GM23338 (cell line): ENCODE measurements at regions not wholly inside any gene's neighbourhood (a gene's known extent, or its start where the extent isn't known, plus 50 kb on each side); places are given as distances from the start of the nearest gene placed in this dataset.

Experiments used
- ATAC-seq: fragments of 200-7000 bp; cut with Tn5 transposase; 3 replicates; pipeline ENCODE4 v1.9.1; 2020
- DNase-seq: peaks from one replicate; pipeline ENCODE4 v3.0.0-alpha.2; 2015; ENCODE audit warnings: low spot score
- H2AFZ ChIP-seq: fragments of 200-600 bp; sonication (generic); 2 replicates; pipeline ENCODE4 v1.8.0; 2016; ENCODE audit warnings: antibody characterized with exemption, mild to moderate bottlenecking, moderate library complexity
- H3F3A ChIP-seq: fragments of 200-600 bp; sonication (generic); replicated peaks from 2 replicates; pipeline ENCODE4 v1.8.0; 2017; ENCODE audit warnings: antibody characterized with exemption, mixed run types, low read depth
- H3K27ac ChIP-seq: fragments of 200-600 bp; sonication (generic); 2 replicates; pipeline ENCODE4 v1.6.1; 2016; ENCODE audit warnings: low read depth
- H3K27me3 ChIP-seq: fragments of 200-600 bp; sonication (generic); 2 replicates; pipeline ENCODE4 v1.8.0; 2016; ENCODE audit warnings: mild to moderate bottlenecking, mixed run types, moderate library complexity; ENCODE audit not compliant: insufficient read depth
- H3K36me3 ChIP-seq: fragments of 200-600 bp; sonication (generic); 2 replicates; pipeline ENCODE4 v1.8.0; 2016; ENCODE audit warnings: mild to moderate bottlenecking; ENCODE audit not compliant: insufficient read depth
- H3K4me1 ChIP-seq: fragments of 200-600 bp; sonication (generic); 2 replicates; pipeline ENCODE4 v1.8.0; 2016; ENCODE audit warnings: mild to moderate bottlenecking, moderate library complexity; ENCODE audit not compliant: insufficient read depth
- H3K4me2 ChIP-seq: fragments of 200-600 bp; sonication (generic); 2 replicates; pipeline ENCODE4 v1.7.1; 2017; ENCODE audit warnings: mixed run types
- H3K4me3 ChIP-seq: fragments of 200-600 bp; sonication (generic); 2 replicates; pipeline ENCODE4 v1.6.1; 2016; ENCODE audit warnings: mixed run types
- H3K79me2 ChIP-seq: fragments of 200-600 bp; sonication (generic); replicated peaks from 2 replicates; pipeline ENCODE4 v1.8.0; 2017; ENCODE audit warnings: mild to moderate bottlenecking; ENCODE audit not compliant: insufficient read depth
- H3K9me2 ChIP-seq: fragments of 200-600 bp; sonication (generic); 2 replicates; pipeline ENCODE4 v1.8.0; 2017; ENCODE audit not compliant: insufficient read depth
- H4K20me1 ChIP-seq: fragments of 200-600 bp; sonication (generic); replicated peaks from 2 replicates; pipeline ENCODE4 v1.8.0; 2017; ENCODE audit warnings: mild to moderate bottlenecking; ENCODE audit not compliant: insufficient read depth
- H3K27ac Mint-ChIP-seq: 2 replicates; pipeline ENCODE4 v1.8.0; 2020; ENCODE audit warnings: inconsistent platforms, mild to moderate bottlenecking, moderate library complexity, mixed read lengths
- H3K27me3 Mint-ChIP-seq: 3 replicates; pipeline ENCODE4 v1.8.0; 2022; ENCODE audit warnings: low read depth, mild to moderate bottlenecking, moderate library complexity, mixed read lengths, inconsistent platforms; ENCODE audit not compliant: insufficient read depth, poor library complexity
- H3K36me3 Mint-ChIP-seq: 3 replicates; pipeline ENCODE4 v1.8.0; 2021; ENCODE audit warnings: low read depth, mild to moderate bottlenecking, inconsistent platforms, moderate library complexity, mixed read lengths
- H3K4me1 Mint-ChIP-seq: 3 replicates; pipeline ENCODE4 v1.8.0; 2020; ENCODE audit warnings: mild to moderate bottlenecking, inconsistent platforms, mixed read lengths
- H3K4me3 Mint-ChIP-seq: 3 replicates; pipeline ENCODE4 v1.8.0; 2021; ENCODE audit warnings: moderate library complexity, mild to moderate bottlenecking, inconsistent platforms, mixed read lengths
- H3K9me3 Mint-ChIP-seq: 3 replicates; pipeline ENCODE4 v1.8.0; 2020; ENCODE audit warnings: moderate library complexity, mild to moderate bottlenecking, inconsistent platforms, mixed read lengths
- CREB1 ChIP-seq: fragments of 250-450 bp; sonication (Bioruptor Pico); IDR thresholded peaks from 2 replicates; pipeline ENCODE4 v1.5.0; 2020; ENCODE audit warnings: low read depth, mild to moderate bottlenecking, moderate library complexity
- ETS1 ChIP-seq: IDR thresholded peaks from 2 replicates; pipeline ENCODE4 v1.6.1; 2016; ENCODE audit warnings: antibody characterized with exemption
- EZH2 ChIP-seq: fragments of 200-600 bp; sonication (generic); IDR thresholded peaks from one replicate; pipeline ENCODE4 v1.8.0; 2017; ENCODE audit warnings: antibody characterized with exemption, mild to moderate bottlenecking, low read depth; ENCODE audit not compliant: unreplicated experiment
- JUNB ChIP-seq: IDR thresholded peaks from one replicate; pipeline ENCODE4 v1.6.1; 2016; ENCODE audit warnings: antibody characterized with exemption; ENCODE audit not compliant: unreplicated experiment
- NANOG ChIP-seq: IDR thresholded peaks from 2 replicates; pipeline ENCODE4 v1.6.1; 2016; ENCODE audit warnings: antibody characterized with exemption, borderline replicate concordance
- POLR2AphosphoS5 ChIP-seq: IDR thresholded peaks from 2 replicates; pipeline ENCODE4 v1.6.1; 2016; ENCODE audit warnings: antibody characterized with exemption, low read depth
- ZNF114 ChIP-seq: fragments of 250-450 bp; sonication (Bioruptor Pico); IDR thresholded peaks from 2 replicates; pipeline ENCODE4 v1.5.0; 2020; ENCODE audit warnings: mild to moderate bottlenecking, moderate library complexity
- ZNF331 ChIP-seq: fragments of 250-450 bp; sonication (Bioruptor Pico); IDR thresholded peaks from 2 replicates; pipeline ENCODE4 v1.5.0; 2020; ENCODE audit warnings: low read depth, mild to moderate bottlenecking, moderate library complexity
- TF ChIP-seq, protein P1 (sequence below): fragments of 250-450 bp; sonication (Bioruptor Pico); IDR thresholded peaks from 2 replicates; pipeline ENCODE4 v1.5.0; 2020; ENCODE audit warnings: mild to moderate bottlenecking, moderate library complexity
- TF ChIP-seq, protein P2 (sequence below): IDR thresholded peaks from one replicate; pipeline ENCODE4 v1.6.1; 2018; ENCODE audit warnings: antibody characterized with exemption; ENCODE audit not compliant: unreplicated experiment

DNA sequence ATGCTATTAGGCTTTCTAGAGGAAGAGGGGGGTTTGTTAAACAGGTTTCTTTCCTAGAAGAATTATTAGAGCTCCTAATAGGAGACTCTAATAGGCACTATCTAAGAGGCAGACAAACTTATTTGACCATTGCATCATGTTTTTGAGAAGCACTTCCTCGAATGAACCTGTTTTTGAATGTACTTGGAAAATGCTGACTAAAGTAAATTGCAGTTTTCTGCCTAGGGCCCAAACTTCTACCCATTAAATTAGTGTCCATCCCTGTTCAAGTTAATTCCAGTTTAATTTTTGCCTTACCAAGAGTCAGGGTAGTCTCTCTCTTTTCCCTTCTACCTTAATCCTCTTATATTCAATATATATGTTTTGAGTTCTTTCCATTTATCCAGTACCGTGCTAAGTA lies 1029.6 kb downstream of the TTLL7 start (continued):
- TF ChIP-seq, protein P1, sequence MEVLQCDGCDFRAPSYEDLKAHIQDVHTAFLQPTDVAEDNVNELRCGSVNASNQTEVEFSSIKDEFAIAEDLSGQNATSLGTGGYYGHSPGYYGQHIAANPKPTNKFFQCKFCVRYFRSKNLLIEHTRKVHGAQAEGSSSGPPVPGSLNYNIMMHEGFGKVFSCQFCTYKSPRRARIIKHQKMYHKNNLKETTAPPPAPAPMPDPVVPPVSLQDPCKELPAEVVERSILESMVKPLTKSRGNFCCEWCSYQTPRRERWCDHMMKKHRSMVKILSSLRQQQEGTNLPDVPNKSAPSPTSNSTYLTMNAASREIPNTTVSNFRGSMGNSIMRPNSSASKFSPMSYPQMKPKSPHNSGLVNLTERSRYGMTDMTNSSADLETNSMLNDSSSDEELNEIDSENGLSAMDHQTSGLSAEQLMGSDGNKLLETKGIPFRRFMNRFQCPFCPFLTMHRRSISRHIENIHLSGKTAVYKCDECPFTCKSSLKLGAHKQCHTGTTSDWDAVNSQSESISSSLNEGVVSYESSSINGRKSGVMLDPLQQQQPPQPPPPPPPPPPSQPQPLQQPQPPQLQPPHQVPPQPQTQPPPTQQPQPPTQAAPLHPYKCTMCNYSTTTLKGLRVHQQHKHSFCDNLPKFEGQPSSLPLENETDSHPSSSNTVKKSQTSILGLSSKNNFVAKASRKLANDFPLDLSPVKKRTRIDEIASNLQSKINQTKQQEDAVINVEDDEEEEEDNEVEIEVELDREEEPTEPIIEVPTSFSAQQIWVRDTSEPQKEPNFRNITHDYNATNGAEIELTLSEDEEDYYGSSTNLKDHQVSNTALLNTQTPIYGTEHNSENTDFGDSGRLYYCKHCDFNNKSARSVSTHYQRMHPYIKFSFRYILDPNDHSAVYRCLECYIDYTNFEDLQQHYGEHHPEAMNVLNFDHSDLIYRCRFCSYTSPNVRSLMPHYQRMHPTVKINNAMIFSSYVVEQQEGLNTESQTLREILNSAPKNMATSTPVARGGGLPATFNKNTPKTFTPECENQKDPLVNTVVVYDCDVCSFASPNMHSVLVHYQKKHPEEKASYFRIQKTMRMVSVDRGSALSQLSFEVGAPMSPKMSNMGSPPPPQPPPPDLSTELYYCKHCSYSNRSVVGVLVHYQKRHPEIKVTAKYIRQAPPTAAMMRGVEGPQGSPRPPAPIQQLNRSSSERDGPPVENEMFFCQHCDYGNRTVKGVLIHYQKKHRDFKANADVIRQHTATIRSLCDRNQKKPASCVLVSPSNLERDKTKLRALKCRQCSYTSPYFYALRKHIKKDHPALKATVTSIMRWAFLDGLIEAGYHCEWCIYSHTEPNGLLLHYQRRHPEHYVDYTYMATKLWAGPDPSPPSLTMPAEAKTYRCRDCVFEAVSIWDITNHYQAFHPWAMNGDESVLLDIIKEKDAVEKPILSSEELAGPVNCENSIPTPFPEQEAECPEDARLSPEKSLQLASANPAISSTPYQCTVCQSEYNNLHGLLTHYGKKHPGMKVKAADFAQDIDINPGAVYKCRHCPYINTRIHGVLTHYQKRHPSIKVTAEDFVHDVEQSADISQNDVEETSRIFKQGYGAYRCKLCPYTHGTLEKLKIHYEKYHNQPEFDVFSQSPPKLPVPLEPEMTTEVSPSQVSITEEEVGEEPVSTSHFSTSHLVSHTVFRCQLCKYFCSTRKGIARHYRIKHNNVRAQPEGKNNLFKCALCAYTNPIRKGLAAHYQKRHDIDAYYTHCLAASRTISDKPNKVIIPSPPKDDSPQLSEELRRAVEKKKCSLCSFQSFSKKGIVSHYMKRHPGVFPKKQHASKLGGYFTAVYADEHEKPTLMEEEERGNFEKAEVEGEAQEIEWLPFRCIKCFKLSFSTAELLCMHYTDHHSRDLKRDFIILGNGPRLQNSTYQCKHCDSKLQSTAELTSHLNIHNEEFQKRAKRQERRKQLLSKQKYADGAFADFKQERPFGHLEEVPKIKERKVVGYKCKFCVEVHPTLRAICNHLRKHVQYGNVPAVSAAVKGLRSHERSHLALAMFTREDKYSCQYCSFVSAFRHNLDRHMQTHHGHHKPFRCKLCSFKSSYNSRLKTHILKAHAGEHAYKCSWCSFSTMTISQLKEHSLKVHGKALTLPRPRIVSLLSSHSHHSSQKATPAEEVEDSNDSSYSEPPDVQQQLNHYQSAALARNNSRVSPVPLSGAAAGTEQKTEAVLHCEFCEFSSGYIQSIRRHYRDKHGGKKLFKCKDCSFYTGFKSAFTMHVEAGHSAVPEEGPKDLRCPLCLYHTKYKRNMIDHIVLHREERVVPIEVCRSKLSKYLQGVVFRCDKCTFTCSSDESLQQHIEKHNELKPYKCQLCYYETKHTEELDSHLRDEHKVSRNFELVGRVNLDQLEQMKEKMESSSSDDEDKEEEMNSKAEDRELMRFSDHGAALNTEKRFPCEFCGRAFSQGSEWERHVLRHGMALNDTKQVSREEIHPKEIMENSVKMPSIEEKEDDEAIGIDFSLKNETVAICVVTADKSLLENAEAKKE (CRISPR knock-in tag), result no peak
- TF ChIP-seq JUNB (no peak), ETS1 (no peak), ZNF114 (CRISPR knock-in tag) (no peak), POLR2AphosphoS5 (no peak), CREB1 (no peak)

- H3K79me2 ChIP-seq, result no peaks in the 10 kb centered on the region
- H3K9me2 ChIP-seq, result peaks cover 6% of the 10 kb centered on the region
- Mint-ChIP-seq H3K36me3 (peaks cover 3% of the 10 kb centered on the region; the same call in 1 of the 3 replicates), H3K4me1 (no peaks in the 10 kb centered on the region), H3K4me3 (no peak overlapping the region), H3K27me3 (no peaks in the 10 kb centered on the region), H3K27ac (no peak overlapping the region), H3K9me3 (no peaks in the 10 kb centered on the region)
- H3K4me1 ChIP-seq, result 0 out of 2 replicates have a peak, but pooled peaks cover 3% of the 10 kb centered on the region
- no peaks in the 10 kb centered on the region for H4K20me1 ChIP-seq
- H3K36me3 ChIP-seq, result no peaks in the 10 kb centered on the region
- no peak for ATAC-seq
- H3K27ac ChIP-seq, result no peak overlapping the region
- no peaks in the 10 kb centered on the region for H3F3A ChIP-seq
- H3K4me2 ChIP-seq, result no peak overlapping the region
- peak; percentile 31 for DNase-seq
- H3K4me3 ChIP-seq, result no peak overlapping the region
- no peak overlapping the region for H2AFZ ChIP-seq
- H3K27me3 ChIP-seq, result no peaks in the 10 kb centered on the region
- no peak for TF ChIP-seq EZH2
- no peak for TF ChIP-seq CREB1
- no peak for TF ChIP-seq NANOG
- no peak for TF ChIP-seq ZNF114 (CRISPR knock-in tag)
- no peak for TF ChIP-seq ETS1
- TF ChIP-seq, protein P2, sequence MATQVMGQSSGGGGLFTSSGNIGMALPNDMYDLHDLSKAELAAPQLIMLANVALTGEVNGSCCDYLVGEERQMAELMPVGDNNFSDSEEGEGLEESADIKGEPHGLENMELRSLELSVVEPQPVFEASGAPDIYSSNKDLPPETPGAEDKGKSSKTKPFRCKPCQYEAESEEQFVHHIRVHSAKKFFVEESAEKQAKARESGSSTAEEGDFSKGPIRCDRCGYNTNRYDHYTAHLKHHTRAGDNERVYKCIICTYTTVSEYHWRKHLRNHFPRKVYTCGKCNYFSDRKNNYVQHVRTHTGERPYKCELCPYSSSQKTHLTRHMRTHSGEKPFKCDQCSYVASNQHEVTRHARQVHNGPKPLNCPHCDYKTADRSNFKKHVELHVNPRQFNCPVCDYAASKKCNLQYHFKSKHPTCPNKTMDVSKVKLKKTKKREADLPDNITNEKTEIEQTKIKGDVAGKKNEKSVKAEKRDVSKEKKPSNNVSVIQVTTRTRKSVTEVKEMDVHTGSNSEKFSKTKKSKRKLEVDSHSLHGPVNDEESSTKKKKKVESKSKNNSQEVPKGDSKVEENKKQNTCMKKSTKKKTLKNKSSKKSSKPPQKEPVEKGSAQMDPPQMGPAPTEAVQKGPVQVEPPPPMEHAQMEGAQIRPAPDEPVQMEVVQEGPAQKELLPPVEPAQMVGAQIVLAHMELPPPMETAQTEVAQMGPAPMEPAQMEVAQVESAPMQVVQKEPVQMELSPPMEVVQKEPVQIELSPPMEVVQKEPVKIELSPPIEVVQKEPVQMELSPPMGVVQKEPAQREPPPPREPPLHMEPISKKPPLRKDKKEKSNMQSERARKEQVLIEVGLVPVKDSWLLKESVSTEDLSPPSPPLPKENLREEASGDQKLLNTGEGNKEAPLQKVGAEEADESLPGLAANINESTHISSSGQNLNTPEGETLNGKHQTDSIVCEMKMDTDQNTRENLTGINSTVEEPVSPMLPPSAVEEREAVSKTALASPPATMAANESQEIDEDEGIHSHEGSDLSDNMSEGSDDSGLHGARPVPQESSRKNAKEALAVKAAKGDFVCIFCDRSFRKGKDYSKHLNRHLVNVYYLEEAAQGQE, result no peak
- no peak for TF ChIP-seq JUNB
- no peak for TF ChIP-seq POLR2AphosphoS5
- no peak for TF ChIP-seq ZNF331
Observed at GRCh38 chr1:82962658-82963057, 1036.3 kb downstream of the TTLL7 start.
